GM18520 (cell line): ENCODE measurements at regions not wholly inside any gene's neighbourhood (a gene's known extent, or its start where the extent isn't known, plus 50 kb on each side); places are given as distances from the start of the nearest gene placed in this dataset.
"Not testable (repeated sequence)": the region's sequence is repeated elsewhere in the genome, so short reads cannot be mapped to it uniquely, and the experiment has no call there.

Experiments
- ATAC-seq: cut with Tn5 transposase; IDR thresholded peaks from one replicate; pipeline ENCODE4 v1.9.1; 2021; ENCODE audit not compliant: unreplicated experiment

DNA sequence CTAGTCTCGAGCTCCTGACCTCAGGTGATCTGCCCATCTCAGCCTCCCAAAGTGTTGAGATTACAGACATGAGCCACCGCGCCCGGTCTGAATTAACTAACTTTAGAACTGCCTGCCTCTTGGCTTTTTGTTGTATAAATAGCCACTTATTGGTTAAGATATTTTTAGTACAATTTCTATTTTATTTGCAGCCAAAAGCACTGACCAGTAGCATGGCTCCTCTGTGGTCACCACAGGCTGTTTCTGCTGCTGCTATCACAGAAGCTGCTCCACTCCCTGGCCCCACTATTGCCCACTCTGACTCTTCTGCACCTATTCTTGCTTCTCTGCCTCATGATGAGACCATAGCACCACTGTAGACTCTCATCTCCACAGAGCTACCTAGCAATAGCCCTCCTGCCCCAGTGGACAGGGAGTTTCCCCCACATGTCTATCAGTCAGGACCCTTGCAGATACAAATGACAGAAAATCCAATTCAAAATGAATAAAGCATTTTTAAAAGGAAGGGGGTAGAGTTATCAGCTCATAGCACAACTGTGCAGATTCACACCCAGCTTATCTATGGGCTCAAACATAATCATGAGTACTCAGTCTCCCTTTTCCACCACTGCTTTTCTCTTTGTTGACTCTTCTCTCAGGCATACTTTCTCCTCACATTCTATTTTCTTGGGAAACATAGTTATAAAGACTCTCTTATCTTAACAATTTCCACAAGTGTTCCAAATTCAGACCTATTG lies 151.8 kb upstream of the EPB41L4A start:
- ATAC-seq = no peak

DNA sequence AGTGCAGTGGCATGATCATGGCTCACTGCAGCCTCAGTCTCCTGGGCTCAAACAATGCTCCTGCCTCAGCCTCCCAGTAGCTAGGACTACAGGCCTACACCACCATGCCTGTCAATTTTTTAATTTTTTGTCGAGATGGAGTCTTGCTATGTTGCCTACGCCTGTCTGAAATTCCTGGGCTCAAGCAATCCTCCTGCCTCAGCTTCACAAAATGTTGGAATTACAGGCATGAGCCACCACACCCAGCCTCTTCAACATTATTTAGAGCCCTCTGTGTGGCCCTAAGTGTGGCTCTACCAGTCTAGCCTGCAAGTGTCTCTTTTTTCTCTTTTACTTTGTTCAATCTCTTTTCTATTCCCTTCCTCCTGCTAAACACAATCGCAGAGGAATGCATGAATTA lies 154.4 kb upstream of the EPB41L4A start:
- ATAC-seq = no peak

DNA sequence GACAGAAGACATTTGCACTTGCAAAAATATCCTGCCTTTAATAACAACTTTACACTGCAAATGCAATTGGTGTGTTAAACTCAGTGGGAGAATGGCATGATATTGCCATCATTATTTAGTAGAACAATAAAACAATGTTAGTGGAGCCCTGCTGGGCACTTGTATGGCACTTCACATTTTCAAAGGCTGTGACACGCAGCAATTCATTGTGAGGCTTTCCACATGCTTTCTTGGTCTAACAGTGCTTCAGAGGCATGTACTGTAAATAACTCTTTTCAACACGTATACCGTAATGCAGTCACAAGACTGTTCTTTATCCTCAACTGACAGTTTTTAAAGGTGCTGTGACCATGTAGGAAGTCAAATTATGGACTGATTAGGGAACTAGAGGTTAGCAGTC lies 155.5 kb upstream of the EPB41L4A start:
- ATAC-seq = no peak

DNA sequence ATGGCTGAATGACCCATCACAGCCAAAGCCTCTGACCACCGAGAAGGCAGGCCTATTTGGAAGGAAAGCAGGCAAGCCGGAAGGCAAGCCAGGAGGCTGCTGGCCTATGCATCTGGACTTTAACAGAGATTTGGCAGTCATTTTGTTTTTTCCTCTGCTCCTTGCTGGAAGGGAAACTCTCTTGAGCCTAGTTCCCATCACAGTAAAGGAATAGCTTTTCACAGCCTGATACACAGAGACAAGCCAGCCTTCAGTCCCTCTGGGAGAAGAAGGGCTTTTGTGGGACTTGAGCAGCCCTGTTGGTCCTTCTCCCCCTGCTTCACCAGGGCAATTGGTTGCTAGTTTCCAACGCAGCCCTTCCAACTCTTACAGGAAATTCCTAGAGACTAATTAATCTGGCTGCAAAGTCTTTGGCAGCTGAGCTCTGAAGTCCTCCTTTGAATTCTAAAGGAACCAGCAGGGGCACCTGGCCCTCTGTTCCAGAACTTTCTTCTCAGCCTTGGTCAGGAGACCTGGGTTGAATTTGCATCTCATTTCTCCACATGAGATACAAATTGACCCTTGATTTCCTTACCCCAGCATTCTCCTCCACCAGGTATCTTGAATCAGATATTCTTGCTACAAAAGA lies 157.3 kb upstream of the EPB41L4A start:
- no peak for ATAC-seq

DNA sequence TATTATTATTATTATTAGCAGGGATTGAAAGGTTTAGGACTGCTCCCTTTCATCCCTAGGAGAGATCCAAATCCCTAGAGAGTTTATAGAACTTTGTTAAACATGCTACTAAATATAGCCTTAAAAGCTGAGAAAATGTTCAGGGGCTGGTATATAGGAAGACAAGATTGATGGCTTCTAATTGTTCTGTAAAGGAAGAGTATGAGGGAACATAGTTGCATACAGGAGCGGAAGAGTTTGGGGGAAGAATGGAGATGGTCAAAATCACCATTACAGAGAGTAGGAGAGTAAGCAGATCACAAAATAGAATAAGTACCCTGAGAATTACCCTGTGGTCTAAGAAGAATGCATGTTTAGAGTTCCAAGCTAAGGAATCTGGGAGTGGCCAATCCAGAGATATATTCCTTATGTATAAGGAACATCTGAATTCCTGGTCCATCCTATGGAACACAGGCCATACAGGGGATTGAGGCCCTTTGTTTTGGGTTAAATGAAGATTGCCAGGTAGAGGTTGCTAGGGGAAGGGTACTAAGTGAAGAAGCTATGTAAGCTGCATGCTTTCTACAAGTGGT lies 158.0 kb upstream of the APC start:
- ATAC-seq = no peak

DNA sequence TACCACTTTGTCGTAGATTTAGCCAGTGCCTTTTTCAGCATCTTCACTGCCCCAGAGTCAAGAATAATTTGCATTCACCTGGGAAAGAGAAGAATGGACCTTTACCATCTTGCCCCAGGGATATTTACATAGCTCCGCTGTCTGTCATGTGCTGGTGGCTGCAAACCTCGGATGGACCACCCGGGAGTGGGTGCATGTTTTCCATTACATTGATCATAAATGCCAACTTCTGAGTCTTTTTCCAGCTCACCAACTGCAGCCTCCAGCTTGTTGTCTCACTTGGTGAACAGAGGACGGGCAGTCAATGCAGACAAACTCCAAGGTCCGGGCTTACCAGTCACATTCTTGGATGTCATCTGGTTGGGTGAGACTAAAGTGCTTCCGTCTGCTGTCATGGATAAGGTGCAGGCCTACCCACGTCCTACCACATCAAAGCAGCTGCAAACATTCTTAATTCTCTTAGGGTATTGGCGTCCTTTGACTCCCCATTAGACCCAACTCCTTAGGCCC lies 155.8 kb upstream of the APC start:
- ATAC-seq = no peak

DNA sequence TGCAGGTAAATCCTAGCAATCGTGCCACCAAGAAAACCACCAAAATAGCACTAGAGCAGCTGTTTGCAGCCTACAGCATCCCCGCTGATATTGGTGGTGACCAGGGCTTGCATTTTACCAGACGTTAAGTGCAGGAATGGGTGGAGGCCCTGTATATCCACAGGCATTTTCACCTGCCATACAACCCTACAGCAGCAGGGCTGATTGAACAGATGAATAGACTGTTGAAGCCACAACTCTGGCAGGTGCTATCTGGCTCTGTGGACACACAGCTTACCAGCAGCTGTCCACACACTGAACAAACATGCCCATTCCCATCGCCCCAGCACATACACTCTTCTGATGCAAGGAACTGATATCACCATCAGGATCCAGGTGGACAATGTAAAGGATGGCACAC lies 154.5 kb upstream of the APC start:
- no peak for ATAC-seq

DNA sequence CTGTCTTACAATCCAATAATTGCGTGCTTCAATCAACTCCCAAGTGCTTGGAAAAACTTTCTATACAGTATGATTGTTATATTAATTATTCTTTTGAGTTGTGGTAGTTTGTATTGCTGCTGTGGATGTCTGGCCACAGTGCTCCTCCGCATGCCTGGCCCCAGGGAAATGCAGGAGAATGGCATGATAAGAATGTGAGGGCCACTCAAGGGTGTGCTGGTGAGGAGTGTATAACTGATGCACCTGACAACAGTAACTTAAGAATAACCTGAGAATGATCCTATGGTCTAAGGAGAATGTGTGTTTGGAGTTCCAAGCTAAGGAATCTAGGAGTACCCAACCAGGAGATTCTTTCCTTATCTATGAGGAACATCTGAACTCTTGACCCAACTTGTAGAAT lies 152.9 kb upstream of the APC start:
- ATAC-seq = no peak

DNA sequence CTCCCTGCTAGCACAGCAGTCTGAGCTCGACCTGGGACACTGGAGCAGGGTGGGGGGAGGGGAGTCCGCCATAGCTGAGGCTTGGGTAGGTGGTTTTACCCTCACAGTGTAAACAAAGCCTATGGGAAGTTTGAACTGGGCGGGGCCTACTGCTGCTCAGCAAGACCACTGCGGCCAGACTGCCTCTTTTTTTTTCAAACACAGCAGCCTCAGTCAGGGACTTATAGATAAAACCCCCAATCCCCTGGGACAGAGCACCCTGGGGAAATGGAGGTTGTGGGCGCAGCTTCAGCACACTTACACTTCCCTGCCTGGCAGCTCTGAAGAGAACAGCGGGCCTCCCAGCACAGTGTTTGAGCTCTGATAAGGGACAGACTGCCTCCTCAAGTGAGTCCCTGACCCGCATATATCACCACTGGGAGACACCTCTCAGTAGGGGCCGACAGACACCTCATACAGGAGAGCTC lies 151.1 kb upstream of the APC start:
- ATAC-seq = no peak

DNA sequence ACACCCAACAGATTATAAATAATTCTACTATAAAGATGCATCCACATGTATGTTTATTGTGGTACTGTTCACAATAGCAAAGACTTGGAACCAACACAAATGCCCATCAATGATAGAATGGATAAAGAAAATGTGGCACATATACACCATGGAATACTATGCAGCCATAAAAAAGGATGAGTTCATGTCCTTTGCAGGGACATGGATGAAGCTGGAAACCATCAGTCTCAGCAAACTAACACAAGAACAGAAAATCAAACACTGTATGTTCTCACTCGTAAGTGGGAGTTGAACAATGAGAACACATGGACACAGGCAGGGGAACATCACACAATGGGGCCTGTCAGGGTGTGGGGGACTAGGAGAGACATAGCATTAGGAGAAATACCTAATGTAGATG lies 146.8 kb upstream of the APC start:
- ATAC-seq = not testable (repeated sequence)

DNA sequence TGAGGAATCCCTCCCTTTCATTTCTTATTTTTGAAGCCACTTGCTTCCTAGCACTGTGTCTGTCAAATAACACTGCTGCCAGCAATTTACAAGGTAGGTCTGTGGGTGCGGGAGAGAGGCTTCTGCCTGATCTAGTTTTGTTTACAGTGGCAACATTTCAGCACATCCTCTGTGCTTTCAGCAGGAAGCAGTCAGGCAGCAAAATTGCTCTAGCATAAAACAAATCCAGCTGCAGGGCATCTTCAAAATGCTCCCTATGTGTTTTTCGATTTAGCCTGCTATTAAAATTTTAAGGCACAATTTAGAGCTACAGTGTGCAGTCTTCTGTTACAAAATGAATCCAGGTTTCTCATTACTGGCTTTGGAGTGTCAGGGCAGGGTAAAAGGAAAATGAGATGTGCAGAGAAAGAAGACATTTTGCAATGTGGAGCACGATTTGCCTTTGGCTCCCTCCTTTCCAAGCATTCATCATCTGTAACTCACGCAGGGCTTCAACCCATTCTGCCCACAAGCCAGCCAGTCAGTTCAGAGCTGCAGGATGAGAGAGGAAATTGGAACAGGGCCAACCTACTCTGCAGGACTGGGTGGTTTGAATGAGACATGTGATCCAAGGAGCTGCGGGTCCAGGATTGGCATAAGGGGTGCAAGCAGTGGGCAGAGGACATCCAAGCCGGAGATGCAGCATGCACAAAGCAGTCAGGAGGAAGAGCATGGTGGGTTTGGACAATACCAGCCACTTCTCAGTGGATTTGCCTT lies 143.4 kb upstream of the APC start:
- ATAC-seq = no peak

DNA sequence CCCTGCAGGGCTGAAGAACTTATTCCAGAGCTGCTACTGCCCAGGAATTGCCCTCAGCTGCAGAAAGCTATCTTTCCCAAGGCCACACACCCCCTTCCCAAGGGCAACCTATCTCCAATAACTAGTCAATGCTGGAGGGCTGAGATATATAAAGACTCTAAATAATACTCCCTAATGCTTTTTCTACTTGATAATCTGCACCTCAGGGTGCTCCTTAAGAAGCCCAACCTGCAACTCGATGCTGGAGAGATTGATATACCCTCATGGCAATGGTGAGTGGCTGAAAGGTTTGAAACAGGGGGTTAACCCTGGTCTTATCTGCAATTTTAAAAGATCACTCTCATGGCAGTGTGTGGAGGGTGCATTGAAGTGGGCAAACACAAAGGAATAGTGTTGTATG lies 142.7 kb upstream of the APC start:
- ATAC-seq = no peak

DNA sequence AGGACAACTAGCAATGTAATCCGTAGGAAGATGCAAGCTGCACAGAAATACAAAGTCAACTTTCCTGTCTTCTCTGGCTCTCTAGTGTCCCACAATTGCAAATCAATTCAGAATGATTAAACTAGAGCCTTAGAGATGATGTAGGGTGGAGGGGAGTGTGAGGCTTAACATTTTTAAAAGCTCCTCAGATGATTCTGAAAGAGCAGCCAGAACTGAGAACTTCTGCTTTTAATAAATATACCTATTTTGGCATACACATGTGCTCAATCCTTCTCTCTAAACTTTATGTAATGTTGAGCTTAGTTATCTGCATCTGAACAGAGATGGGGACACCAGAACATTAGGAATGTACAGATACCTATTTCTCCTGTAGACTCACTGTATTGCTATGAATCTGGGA lies 139.9 kb upstream of the APC start:
- ATAC-seq = no peak

DNA sequence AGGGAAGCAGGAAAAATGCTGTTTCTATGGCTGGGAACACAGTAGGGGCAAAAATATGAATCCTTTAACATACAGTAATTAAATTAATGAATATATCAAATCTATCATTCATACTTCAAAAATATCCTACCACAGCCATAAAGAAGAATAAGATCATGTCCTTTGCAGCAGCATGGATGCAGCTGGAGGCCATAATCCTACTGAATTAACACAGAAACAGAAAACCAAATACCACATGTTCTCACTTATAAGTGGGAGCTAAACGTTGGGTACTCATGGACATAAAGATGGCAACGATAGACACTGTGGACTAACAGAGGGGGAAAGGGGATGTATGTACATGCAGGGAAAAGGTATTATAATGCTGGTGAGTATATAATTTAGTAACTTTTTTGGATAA lies 137.2 kb upstream of the APC start:
- not testable (repeated sequence) for ATAC-seq

DNA sequence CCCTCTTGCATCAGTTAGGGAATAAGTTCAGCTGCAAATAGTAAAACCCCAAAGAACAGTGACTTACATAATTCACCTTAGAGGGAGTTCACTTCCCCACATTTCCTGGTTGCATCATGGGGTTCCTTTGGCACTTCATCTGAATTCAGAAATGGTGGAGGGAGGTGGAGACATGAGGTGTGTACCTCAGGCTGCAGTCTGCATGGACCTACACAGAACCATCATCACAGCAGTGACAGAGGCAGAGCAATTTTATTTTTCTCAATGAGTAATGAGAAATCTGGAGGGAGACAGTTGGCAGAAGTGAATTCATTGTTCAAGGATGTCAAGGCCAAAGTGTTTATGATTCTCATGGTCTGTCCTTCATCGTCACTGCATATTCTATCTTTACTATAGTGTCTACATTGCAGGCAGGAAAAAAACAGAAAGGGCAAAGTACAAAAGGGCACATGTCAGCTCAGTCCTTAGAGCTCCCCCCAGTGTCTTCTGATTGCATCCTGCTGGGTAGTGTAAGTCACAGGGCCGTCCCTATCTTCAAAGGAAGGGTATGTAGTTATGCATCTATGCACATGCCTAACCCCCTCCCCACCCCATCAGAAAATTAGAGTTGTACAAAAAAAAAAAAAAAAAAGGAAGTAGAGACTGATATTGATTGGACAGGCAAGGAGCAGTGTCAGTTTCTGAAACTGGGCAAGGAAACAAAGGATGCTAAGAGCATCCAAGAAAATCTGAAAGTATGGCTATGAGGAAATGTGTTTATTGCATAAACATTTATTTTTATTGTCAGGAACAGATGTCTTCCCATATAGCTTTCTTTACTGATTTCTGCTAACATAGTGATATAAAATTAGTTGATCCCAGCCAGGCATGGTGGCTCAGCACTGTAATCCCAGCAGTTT lies 132.7 kb upstream of the APC start:
- ATAC-seq = peak; percentile 61

DNA sequence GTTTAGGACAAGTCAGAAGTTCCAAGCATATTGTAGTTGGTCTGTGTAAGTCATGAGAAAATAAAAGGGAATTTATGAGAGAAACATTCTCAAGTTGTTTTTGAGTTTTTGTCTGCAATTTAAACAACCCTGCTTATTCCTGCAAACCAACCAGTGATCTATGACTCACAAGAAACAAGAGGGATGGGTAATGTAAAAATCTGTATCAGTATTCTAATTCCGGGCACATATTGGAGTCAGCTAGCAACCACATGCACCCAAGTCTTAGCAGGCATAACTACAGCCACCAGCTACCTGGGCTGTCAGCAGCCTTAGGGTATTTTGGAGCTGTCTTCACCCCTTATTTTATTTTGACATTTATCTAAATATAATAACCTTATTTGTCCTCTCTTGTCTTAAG lies 128.7 kb upstream of the APC start:
- ATAC-seq = no peak

DNA sequence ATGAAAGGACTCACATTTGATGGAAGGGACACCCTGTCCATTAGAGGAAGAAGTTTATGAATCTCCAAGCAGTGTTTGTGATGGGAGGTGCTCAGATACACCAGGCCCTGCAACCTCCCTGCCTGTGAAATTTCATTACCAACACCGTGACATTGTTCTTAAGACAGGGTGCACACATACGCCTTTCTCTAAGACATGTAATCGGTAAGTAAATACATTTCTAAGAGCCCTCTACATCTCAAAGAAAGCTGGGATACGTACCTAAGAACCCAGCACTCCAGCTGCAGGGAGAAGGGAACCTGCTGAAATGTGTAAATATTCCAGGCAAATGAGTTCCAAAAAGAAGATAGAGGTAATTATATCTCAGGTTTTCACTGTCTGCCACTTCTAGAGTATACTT lies 125.0 kb upstream of the APC start:
- ATAC-seq = no peak

DNA sequence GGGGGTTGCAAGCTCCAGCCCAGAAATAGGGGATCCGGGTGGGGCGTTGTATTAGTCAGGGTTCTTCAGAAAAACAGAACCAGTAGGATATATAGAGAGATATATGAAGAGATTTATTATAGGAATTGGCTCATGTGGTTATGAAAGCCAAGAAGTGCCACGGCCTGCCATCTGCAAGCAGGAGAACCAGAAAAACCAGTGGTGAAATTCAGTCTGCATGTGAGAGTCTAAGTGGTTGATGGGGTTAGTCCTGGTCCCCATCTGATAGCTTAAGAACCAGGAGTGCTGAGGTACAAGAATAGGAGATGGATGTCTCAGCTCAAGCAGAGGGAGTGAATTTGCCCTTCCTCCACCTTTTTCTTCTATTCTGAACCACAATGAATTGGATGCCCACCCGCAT lies 123.4 kb upstream of the APC start:
- no peak for ATAC-seq

DNA sequence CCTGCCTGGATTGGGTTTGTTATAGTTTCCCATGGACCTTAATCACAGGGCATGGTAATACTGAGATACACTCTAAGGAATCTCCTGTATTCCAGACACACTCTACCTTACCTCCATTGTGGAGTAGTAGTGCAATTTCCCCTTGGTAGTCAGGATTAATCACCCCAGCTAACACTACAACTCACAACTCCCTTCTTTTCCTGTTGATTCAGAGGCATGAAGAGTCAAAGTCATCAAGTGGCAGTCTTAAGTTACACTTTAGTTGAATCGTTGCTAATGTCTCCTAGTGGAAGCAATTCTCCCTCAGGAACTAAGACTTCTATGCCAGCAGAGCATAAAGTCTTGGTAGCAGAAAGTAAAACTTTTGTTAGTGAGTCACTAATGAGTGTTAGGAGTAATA lies 122.7 kb upstream of the APC start:
- ATAC-seq = no peak

DNA sequence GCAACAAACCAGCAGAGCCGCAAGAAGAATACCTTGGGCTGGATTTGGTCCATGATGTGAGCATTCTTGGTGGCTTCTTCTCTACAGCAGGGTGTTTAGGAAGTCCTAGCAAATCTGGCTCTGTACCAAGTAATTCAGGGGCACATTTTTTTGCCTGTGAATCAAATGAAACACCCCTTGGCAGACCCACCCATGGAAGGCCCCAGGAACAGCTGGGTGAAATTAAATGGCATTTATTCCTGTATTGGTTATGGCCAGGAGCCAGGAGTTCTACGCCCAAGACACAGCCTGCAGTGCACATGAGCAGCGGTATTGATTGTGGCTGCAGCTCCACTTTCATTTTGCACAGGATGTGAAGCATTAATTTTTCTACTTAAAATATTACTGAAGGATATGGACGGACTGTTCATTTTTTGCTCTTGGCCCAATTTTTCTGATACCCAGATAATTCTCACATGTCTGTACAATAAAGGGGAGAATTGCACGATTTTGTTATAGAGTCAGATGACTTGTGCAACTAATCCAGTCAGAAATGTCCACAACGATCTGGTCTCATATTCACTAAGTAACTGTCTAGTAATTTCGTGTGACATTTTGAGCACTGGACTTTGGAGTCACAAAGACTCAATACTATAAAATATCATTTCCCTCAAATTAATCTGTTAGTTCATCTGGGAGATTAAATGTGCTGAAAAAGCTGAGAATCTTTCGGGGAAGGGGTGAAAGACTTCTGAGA lies 120.7 kb upstream of the APC start:
- ATAC-seq = no peak
